ENCODE measurements at regions not wholly inside any gene's neighbourhood (a gene's known extent, or its start where the extent isn't known, plus 50 kb on each side); places are given as distances from the start of the nearest gene placed in this dataset.

DNA sequence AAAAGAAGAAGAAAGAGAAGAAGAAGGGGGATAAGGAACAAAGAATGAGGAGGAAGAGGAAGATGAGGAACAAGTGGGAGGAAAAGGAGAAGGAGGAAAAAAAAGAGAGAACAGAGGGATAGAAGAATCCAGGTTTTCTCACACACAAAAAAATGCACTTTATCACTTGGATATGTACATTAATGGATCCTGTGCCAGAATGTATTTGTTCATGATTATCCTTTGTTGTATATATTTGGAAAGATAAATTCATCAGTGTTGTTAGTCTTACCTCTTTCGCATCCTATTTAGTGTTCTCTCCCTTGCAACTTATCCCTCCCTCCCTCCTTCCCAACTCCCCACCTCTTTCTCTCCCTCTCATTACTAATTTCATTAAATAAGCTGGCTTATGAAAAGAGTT lies 298.8 kb downstream of the SLCO4C1 start:
- H3F3A ChIP-seq (replicated peaks; ENCODE audit: low read depth) = no peaks in the 10 kb centered on the region
- H3K27me3 ChIP-seq (ENCODE audit: insufficient read depth) = no peaks in the 10 kb centered on the region
- H3K4me1 Mint-ChIP-seq = peaks cover 16% of the 10 kb centered on the region
- H3K4me2 ChIP-seq = no peak overlapping the region
- no peak overlapping the region for H3K4me3 Mint-ChIP-seq
- peaks cover 14% of the 10 kb centered on the region; the same call in 1 of the 2 replicates for H3K4me1 ChIP-seq (ENCODE audit: insufficient read depth)
- no peaks in the 10 kb centered on the region for H3K27me3 Mint-ChIP-seq (ENCODE audit: insufficient read depth, low read depth, poor library complexity)
- no peaks in the 10 kb centered on the region for H3K9me3 Mint-ChIP-seq
- DNase-seq (ENCODE audit: low spot score) (no peak), ATAC-seq (no peak)
- TF ChIP-seq EZH2phosphoT487 (IDR thresholded peaks at IDR 0.05; ENCODE audit: unreplicated experiment) = no peak
- no peaks in the 10 kb centered on the region for H3K79me2 ChIP-seq (replicated peaks; ENCODE audit: insufficient read depth)
- no peak overlapping the region for H3K27ac ChIP-seq (ENCODE audit: low read depth)
- no peaks in the 10 kb centered on the region for H3K36me3 ChIP-seq (ENCODE audit: insufficient read depth)
- no peak overlapping the region for H2AFZ ChIP-seq
- no peaks in the 10 kb centered on the region for H3K9me2 ChIP-seq (ENCODE audit: insufficient read depth)
- no peaks in the 10 kb centered on the region for H4K20me1 ChIP-seq (replicated peaks; ENCODE audit: insufficient read depth)
- H3K4me3 ChIP-seq = no peak overlapping the region
- no peak overlapping the region for H3K27ac Mint-ChIP-seq
- H3K36me3 Mint-ChIP-seq (ENCODE audit: low read depth) = no peaks in the 10 kb centered on the region

GRCh38 chr5:101995585-101995984 lies 300.5 kb downstream of the SLCO4C1 start:
- Mint-ChIP-seq H3K9me3 (no peaks in the 10 kb centered on the region), H3K27me3 (ENCODE audit: insufficient read depth, low read depth, poor library complexity) (no peaks in the 10 kb centered on the region), H3K4me3 (peak overlapping the region; percentile 4; the same call in 1 of the 3 replicates), H3K4me1 (peaks cover 16% of the 10 kb centered on the region), H3K36me3 (ENCODE audit: low read depth) (no peaks in the 10 kb centered on the region), H3K27ac (peak overlapping the region; percentile 58)
- H3K27me3 ChIP-seq (ENCODE audit: insufficient read depth) = no peaks in the 10 kb centered on the region
- no peaks in the 10 kb centered on the region for H3K79me2 ChIP-seq (replicated peaks; ENCODE audit: insufficient read depth)
- no peak for TF ChIP-seq EZH2 (IDR thresholded peaks at IDR 0.05; ENCODE audit: low read depth, unreplicated experiment)
- TF ChIP-seq ETS1 (IDR thresholded peaks at IDR 0.05) = no peak
- no peak for TF ChIP-seq ZNF331 (CRISPR knock-in tag; IDR thresholded peaks at IDR 0.05; ENCODE audit: low read depth)
- TF ChIP-seq, protein P1, sequence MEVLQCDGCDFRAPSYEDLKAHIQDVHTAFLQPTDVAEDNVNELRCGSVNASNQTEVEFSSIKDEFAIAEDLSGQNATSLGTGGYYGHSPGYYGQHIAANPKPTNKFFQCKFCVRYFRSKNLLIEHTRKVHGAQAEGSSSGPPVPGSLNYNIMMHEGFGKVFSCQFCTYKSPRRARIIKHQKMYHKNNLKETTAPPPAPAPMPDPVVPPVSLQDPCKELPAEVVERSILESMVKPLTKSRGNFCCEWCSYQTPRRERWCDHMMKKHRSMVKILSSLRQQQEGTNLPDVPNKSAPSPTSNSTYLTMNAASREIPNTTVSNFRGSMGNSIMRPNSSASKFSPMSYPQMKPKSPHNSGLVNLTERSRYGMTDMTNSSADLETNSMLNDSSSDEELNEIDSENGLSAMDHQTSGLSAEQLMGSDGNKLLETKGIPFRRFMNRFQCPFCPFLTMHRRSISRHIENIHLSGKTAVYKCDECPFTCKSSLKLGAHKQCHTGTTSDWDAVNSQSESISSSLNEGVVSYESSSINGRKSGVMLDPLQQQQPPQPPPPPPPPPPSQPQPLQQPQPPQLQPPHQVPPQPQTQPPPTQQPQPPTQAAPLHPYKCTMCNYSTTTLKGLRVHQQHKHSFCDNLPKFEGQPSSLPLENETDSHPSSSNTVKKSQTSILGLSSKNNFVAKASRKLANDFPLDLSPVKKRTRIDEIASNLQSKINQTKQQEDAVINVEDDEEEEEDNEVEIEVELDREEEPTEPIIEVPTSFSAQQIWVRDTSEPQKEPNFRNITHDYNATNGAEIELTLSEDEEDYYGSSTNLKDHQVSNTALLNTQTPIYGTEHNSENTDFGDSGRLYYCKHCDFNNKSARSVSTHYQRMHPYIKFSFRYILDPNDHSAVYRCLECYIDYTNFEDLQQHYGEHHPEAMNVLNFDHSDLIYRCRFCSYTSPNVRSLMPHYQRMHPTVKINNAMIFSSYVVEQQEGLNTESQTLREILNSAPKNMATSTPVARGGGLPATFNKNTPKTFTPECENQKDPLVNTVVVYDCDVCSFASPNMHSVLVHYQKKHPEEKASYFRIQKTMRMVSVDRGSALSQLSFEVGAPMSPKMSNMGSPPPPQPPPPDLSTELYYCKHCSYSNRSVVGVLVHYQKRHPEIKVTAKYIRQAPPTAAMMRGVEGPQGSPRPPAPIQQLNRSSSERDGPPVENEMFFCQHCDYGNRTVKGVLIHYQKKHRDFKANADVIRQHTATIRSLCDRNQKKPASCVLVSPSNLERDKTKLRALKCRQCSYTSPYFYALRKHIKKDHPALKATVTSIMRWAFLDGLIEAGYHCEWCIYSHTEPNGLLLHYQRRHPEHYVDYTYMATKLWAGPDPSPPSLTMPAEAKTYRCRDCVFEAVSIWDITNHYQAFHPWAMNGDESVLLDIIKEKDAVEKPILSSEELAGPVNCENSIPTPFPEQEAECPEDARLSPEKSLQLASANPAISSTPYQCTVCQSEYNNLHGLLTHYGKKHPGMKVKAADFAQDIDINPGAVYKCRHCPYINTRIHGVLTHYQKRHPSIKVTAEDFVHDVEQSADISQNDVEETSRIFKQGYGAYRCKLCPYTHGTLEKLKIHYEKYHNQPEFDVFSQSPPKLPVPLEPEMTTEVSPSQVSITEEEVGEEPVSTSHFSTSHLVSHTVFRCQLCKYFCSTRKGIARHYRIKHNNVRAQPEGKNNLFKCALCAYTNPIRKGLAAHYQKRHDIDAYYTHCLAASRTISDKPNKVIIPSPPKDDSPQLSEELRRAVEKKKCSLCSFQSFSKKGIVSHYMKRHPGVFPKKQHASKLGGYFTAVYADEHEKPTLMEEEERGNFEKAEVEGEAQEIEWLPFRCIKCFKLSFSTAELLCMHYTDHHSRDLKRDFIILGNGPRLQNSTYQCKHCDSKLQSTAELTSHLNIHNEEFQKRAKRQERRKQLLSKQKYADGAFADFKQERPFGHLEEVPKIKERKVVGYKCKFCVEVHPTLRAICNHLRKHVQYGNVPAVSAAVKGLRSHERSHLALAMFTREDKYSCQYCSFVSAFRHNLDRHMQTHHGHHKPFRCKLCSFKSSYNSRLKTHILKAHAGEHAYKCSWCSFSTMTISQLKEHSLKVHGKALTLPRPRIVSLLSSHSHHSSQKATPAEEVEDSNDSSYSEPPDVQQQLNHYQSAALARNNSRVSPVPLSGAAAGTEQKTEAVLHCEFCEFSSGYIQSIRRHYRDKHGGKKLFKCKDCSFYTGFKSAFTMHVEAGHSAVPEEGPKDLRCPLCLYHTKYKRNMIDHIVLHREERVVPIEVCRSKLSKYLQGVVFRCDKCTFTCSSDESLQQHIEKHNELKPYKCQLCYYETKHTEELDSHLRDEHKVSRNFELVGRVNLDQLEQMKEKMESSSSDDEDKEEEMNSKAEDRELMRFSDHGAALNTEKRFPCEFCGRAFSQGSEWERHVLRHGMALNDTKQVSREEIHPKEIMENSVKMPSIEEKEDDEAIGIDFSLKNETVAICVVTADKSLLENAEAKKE (CRISPR knock-in tag; IDR thresholded peaks at IDR 0.05) = no peak
- H3F3A ChIP-seq (replicated peaks; ENCODE audit: low read depth) = no peaks in the 10 kb centered on the region
- no peaks in the 10 kb centered on the region for H3K36me3 ChIP-seq (ENCODE audit: insufficient read depth)
- peak; percentile 68 for DNase-seq (ENCODE audit: low spot score)
- no peaks in the 10 kb centered on the region for H4K20me1 ChIP-seq (replicated peaks; ENCODE audit: insufficient read depth)
- H3K27ac ChIP-seq (ENCODE audit: low read depth) = no peak overlapping the region
- H3K9me2 ChIP-seq (ENCODE audit: insufficient read depth) = no peaks in the 10 kb centered on the region
- peaks cover 14% of the 10 kb centered on the region; the same call in 1 of the 2 replicates for H3K4me1 ChIP-seq (ENCODE audit: insufficient read depth)
- ATAC-seq = peak; percentile 54
- H3K4me3 ChIP-seq = no peak overlapping the region
- peak overlapping the region; percentile 24 for H3K4me2 ChIP-seq
- H2AFZ ChIP-seq = no peak overlapping the region
